GM19043 (cell line): ENCODE measurements at regions not wholly inside any gene's neighbourhood (a gene's known extent, or its start where the extent isn't known, plus 50 kb on each side); places are given as distances from the start of the nearest gene placed in this dataset.

Source experiments
- ATAC-seq: cut with Tn5 transposase; IDR thresholded peaks from one replicate; pipeline ENCODE4 v1.9.1; 2021; ENCODE audit warnings: low read depth; ENCODE audit not compliant: unreplicated experiment

GRCh38 chr6:82712826-82713225 is 349.2 kb downstream of the TPBG start:
- no peak for ATAC-seq

DNA sequence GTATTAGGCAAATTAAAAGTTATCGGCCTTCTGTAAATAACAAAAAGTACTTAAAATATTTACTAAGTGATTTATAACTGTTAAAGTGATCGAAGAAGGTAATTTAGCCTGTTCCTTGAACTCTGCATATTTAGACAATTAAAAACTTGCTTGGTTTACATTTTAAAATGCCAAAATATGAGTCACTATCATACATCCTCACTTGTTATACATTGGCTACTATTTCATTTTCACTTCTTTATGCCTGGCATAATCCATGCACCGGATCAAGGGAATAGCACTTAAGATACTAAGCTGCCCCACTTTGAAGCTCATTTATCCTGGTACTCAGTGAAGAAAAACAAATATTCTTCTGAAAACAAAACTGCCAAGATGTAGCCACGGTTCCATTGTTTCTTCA is 344.6 kb downstream of the UBE3D start:
- ATAC-seq: no peak

DNA sequence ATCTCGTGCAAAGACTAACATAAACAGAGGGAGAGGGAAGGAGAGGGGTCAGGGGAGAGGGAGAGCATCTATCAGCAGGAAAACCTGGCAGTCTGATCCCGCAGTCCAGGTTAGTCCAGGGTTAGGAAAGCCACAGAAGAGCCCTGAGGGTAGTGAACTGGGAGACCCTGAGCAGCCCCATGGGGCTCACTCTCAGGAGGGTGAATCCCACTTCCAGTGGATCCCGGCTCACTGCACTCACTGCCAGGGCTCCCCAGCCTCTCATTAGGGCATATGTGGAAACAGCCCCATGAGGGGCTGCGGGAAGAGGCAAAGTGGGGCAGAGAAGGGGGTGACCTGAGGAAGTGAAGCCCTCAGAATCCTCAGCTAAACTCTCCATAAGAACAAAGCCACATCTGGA is 329.9 kb downstream of the UBE3D start:
- ATAC-seq: no peak

- ATAC-seq: no peak
These were observed 327.7 kb downstream of the UBE3D start for GRCh38 chr6:82737965-82738364.

DNA sequence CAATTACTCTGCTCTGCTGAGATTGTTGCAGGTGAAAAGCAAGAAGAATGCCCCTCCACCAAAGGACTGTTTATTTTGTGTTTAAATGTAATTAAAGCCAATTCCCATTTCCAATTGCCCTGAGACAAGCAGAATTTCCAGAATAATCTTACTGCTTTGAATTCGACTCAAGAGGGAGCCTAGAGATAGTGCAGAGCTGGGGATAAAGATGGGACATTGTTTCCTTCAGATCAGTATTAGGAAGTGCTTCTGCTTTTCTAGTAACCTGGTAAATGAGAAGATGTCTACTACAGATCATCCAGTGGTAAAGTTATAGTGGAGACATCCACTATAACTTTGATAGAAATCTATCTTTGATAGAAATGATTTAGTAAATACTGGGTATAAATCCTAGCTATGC is 326.9 kb downstream of the UBE3D start:
- no peak for ATAC-seq

- no peak for ATAC-seq
These were observed 326.3 kb downstream of the UBE3D start for GRCh38 chr6:82739303-82739702.

DNA sequence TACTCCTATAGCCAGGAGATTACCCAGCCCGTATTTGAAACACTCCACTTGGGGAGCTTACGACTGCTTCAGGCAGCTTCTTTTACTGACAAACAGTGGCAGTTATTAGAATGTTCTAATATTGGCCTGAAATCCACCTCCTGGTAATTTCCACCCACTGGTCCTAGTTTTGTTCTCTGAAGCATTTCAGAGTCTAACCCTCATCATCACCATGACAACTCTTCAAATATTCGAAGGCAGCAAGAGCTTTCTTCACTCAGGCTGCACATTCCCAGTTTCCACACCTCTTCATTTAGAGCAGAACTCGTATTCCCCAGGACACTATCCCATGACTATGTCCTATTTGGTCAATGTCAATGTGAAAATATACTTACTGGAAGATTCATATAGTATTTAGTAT is 325.6 kb downstream of the UBE3D start:
- no peak for ATAC-seq

DNA sequence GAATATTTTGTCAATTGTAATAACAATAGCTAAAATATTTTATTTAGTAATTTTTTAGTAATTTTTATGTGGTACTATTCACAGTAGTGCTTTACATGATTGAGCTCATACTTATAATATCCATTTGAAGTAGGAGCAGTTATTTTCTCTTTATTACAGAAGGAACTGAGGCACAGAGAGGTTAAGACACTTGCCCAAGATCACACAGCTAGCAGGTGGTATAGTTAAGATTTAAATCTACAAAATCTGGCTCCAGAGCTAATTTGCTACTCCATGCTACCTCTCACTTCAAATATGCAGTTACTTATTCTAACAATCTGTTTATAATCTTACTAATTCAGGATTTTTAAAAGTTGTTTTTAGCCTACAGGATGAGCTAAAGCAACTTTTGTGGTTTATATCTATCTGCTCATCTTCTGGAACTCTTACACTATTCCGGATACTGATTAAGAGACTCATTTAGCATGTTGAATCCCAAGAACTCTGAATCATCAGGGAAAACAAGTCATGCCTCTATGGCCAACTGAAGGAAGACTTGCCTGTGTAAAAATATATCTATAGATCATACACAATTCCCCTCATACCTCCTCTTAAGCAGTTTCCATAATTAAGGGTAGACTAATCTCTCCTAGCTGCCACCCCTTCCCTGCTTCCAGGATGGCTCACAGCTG is 324.2 kb downstream of the UBE3D start:
- ATAC-seq: no peak

- no peak for ATAC-seq
These were observed 323.6 kb downstream of the UBE3D start for GRCh38 chr6:82741996-82742385.

- no peak for ATAC-seq
These were observed 321.2 kb downstream of the UBE3D start for GRCh38 chr6:82744286-82745015.

DNA sequence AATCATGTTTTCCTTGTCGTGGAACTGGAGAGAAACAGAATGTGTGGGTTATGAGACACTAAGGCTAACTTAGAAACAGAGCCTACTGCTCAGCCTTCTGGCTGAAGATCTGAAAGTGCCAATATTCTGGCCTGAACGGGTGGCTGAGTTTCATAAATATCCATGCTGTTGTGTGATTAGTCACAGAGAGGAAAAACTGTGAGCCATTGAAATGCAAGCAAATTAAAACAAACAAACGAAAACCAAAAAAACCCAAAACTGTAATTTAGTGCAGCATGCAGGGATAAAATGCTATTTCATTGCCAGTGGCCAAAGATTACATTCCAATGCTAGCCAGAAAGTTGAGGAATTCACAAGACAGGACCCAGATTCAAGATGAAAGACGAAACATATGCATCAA is 315.1 kb downstream of the UBE3D start:
- ATAC-seq: no peak

- ATAC-seq: no peak
These were observed 313.9 kb downstream of the UBE3D start for GRCh38 chr6:82751718-82752117.

DNA sequence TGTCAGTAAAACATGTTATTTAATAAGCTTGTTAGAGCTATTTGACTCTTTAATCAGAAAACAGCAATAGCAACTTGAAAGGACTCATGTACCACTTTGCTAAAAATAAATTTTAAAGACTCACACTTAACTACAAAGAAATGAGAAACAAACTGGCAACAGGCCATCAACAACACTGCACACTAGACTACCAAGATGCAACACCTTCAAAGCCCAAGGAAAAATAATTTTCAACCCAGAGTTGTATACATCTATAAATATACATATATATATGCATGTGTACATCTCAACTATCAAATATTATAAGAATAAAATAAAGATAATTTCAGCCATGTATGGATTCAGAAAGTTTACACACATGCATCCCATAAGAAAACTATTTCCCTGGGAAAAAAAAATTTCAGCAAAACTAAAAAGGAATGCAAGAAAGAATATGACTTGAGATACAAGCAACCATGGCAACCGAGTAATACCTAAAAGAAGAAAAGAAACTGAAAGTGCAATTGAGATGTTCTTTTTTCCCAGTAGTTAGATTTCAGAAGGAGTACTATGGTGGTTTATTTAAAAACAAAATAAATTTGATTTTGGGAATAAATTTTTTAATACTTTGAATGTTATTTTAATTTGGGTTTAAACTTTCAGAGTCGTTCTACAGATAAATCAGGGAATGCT is 303.8 kb downstream of the UBE3D start:
- no peak for ATAC-seq

DNA sequence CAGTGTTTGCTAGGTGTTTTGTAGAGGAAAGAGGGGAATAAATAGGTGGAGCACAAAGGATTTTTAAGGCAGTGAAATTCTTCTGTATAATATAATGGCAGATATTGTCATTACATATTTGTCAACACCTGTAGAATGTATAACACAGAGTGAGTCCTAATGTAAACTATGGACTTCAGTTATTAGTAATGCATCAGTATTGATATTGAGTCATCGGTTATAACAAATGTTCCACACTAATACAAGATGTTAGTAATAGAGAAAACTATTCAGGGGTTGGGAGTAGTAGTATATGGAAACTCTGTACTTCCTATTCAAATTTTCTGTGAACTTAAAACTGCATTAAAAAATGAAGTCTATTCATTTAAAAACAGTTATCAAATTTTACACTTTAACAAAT is 299.2 kb downstream of the UBE3D start:
- no peak for ATAC-seq

DNA sequence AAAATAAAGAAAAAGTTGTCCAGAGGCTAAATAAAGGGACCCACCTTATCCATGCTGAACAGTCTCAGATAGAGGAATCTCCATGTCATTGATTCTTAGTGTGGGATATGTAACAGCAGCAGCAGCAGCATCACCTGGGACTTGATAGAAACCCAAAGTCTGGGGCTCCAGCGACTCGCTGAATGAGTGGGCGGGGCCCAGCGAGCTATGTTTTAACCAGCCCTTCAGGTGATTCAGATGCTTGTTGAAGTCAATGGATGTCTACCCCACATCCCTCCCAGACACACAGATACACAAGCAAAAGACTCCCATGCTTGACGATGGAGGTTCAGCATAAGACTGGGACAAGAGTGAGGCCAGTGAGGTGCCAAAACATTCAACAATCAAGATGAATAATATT is 298.6 kb downstream of the UBE3D start:
- no peak for ATAC-seq

DNA sequence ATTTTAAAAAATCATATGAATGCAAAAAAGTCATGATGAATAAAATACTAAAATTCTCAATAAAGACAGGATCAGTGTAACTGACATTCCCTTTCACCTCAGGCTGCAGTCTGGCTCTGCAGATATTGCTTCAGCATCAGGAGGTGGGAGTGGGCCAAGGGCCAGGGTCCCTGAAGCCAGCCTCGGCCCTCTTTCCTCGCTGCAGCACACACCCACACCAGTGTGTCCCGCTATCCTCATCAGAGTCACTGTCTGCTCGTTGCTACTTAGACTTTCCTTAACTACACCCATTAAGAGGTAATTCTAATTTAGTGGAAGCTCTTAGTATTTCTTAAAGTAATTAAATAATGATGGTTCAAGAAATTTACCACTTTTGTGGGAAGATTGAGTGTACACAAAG is 298.2 kb downstream of the UBE3D start:
- ATAC-seq: no peak

- no peak for ATAC-seq
These were observed 292.6 kb downstream of the UBE3D start for GRCh38 chr6:82772851-82773717.

DNA sequence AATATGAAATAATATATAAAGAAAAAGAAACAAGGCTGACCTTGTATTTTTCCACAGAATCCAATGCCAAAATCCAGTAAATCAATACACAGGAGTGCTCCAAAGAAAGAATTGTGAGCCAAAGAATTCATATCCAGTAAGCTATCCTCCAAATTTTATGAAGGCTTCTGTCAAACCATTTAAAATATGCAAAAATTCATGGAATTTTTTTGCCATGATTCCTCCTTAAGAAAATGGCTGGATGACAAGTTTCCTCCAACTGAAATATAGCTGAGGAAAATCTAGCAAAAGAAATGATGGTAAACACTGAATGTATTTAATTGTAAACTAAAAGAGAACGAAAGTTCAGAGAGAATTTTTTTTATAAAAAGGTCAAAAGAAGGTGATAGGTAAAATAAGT is 290.3 kb downstream of the UBE3D start:
- no peak for ATAC-seq

- no peak for ATAC-seq
These were observed 289.7 kb downstream of the UBE3D start for GRCh38 chr6:82775981-82776380.

- no peak for ATAC-seq
These were observed 286.6 kb downstream of the UBE3D start for GRCh38 chr6:82779041-82779440.

- no peak for ATAC-seq
These were observed 285.3 kb downstream of the UBE3D start for GRCh38 chr6:82780334-82780733.
